Upper lobe of left lung (tissue), 6 donors: ENCODE measurements at regions not wholly inside any gene's neighbourhood (a gene's known extent, or its start where the extent isn't known, plus 50 kb on each side); places are given as distances from the start of the nearest gene placed in this dataset.
"Not testable (repeated sequence)": the region's sequence is repeated elsewhere in the genome, so short reads cannot be mapped to it uniquely, and the experiment has no call there.

Source experiments
- ATAC-seq, 2 donors: fragments of 200-7000 bp; cut with Tn5 transposase; one replicate each; pipeline ENCODE4 v1.9.1; 2022; ENCODE audit warnings: mild to moderate bottlenecking in 2 of 2, moderate library complexity in 2 of 2; ENCODE audit not compliant: low FRiP score in 2 of 2
- DNase-seq, 2 donors: peaks; one replicate each; pipeline ENCODE4 v3.0.0-alpha.2; 2019 to 2020
- H3K27ac ChIP-seq, 4 donors: fragments of 200-600 bp; sonication (generic); one replicate each; pipeline ENCODE4 v1.5.1; 2016 to 2019
- H3K27me3 ChIP-seq, 4 donors: fragments of 200-600 bp; sonication (generic); one replicate each; pipeline ENCODE4 v1.5.1; 2017 to 2019
- H3K36me3 ChIP-seq, 4 donors: fragments of 200-600 bp; sonication (generic); one replicate each; pipeline ENCODE4 v1.5.1; 2016 to 2019
- H3K4me1 ChIP-seq, 4 donors: fragments of 200-600 bp; sonication (generic); one replicate each; pipeline ENCODE4 v1.5.1; 2018 to 2019
- H3K4me3 ChIP-seq, 4 donors: fragments of 200-600 bp; sonication (generic); one replicate each; pipeline ENCODE4 v1.5.1; 2017 to 2019; ENCODE audit warnings: mild to moderate bottlenecking in 2 of 4, moderate library complexity in 1 of 4
- H3K9me3 ChIP-seq, 4 donors: fragments of 200-600 bp; sonication (generic); one replicate each; pipeline ENCODE4 v1.5.1; 2018 to 2019
- EP300 ChIP-seq, 4 donors: sonication (generic); formaldehyde crosslinking; IDR thresholded peaks; one replicate each; pipeline ENCODE4 v1.5.1; 2017; ENCODE audit warnings: antibody characterized with exemption in 4 of 4, control low read depth in 2 of 4
- POLR2A ChIP-seq, 4 donors: fragments of 450-650 bp; IDR thresholded peaks; one replicate each; pipeline ENCODE4 v1.5.1; 2016 to 2017; ENCODE audit warnings: antibody characterized with exemption in 4 of 4, mild to moderate bottlenecking in 2 of 4
- POLR2AphosphoS5 ChIP-seq, 2 donors: sonication (generic); formaldehyde crosslinking; IDR thresholded peaks; one replicate each; pipeline ENCODE4 v1.5.1; 2017; ENCODE audit warnings: antibody characterized with exemption in 2 of 2
- WGBS, 2 donors: methylation state at CpG; one replicate each; pipeline ENCODE4 v1.1.5; 2017 to 2018; 5-methylcytosine and 5-hydroxymethylcytosine counted together
- TF ChIP-seq, protein P1 (sequence below), 6 experiments: fragments of 450-650 bp in 4 of 6; fragments of 200-600 bp in 2 of 6; sonication (generic) in 2 of 6; IDR thresholded peaks; one replicate each; pipeline ENCODE4 v1.5.1; 2016 to 2019; ENCODE audit warnings: antibody characterized with exemption in 6 of 6
- donor health status: DM: no; HTN: no; CAD: no; lungs with moderate emphysema.
- donor health status: DM: no; HTN: yes; CAD: no; lungs with severe emphysema.

DNA sequence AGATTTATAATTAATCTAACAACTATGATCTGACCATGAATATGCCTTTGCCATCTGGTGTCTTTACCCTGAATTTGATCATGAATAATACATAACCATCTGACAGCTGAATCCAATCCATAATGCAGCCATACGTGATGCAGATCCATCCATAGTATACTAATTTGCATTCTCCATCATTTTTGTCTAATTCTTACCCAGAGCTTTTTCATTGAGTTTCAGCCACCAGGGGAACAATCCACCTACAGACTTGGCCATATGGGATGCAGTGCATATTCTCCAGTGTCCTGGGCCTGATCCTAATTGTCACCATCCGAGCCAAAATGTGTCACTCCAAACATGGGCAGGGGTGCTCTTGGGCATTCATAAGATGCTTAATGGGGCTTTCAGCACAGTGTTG is 227.2 kb upstream of the CRIM1 start:
- no peaks in the 10 kb centered on the region for H3K27me3 ChIP-seq
- no peak for TF ChIP-seq POLR2AphosphoS5 (IDR thresholded peaks at IDR 0.05)
- TF ChIP-seq EP300 (IDR thresholded peaks at IDR 0.05): no peak
- TF ChIP-seq POLR2A (IDR thresholded peaks at IDR 0.05): no peak
- TF ChIP-seq, protein P1, sequence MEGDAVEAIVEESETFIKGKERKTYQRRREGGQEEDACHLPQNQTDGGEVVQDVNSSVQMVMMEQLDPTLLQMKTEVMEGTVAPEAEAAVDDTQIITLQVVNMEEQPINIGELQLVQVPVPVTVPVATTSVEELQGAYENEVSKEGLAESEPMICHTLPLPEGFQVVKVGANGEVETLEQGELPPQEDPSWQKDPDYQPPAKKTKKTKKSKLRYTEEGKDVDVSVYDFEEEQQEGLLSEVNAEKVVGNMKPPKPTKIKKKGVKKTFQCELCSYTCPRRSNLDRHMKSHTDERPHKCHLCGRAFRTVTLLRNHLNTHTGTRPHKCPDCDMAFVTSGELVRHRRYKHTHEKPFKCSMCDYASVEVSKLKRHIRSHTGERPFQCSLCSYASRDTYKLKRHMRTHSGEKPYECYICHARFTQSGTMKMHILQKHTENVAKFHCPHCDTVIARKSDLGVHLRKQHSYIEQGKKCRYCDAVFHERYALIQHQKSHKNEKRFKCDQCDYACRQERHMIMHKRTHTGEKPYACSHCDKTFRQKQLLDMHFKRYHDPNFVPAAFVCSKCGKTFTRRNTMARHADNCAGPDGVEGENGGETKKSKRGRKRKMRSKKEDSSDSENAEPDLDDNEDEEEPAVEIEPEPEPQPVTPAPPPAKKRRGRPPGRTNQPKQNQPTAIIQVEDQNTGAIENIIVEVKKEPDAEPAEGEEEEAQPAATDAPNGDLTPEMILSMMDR (IDR thresholded peaks at IDR 0.05): no peak
- H3K36me3 ChIP-seq: no peaks in the 10 kb centered on the region
- no peaks in the 10 kb centered on the region for H3K9me3 ChIP-seq
- DNase-seq: no peak
- WGBS, 2 donors: 89 to 94% methylated on average over 2 of the region's 2 CpGs
- no peak overlapping the region for H3K4me3 ChIP-seq
- no peak overlapping the region for H3K27ac ChIP-seq
- ATAC-seq: no peak
- no peaks in the 10 kb centered on the region for H3K4me1 ChIP-seq

DNA sequence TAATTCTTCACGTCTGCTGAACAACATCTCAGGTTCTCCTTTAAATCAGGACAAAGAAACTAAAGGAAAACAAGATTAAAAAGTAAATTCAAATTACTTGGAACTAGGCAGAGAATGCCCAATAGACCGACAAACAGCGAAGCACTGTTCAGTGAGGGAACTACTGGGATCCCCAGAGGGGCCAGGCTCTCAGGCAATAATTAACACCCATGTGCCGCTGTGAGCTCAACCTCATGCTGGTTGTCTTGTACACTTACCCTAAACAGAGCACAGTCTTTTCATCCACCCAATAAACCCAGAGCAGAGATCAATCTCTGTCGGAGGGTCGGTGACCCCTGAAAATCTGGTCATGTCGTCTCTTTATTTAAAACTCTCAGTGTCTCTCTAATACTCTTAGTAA is 229.9 kb upstream of the CRIM1 start:
- DNase-seq (no peak), ATAC-seq (no peak)
- Histone ChIP-seq H3K27ac (no peak overlapping the region), H3K4me1 (no peaks in the 10 kb centered on the region), H3K9me3 (no peaks in the 10 kb centered on the region), H3K27me3 (no peaks in the 10 kb centered on the region), H3K36me3 (no peaks in the 10 kb centered on the region), H3K4me3 (no peak overlapping the region)
- TF ChIP-seq POLR2A (IDR thresholded peaks at IDR 0.05) (no peak), EP300 (IDR thresholded peaks at IDR 0.05) (no peak), POLR2AphosphoS5 (IDR thresholded peaks at IDR 0.05) (no peak)
- TF ChIP-seq, protein P1 (IDR thresholded peaks at IDR 0.05): no peak
- WGBS, 2 donors: 68 to 79% methylated on average over 7 of the region's 7 CpGs

DNA sequence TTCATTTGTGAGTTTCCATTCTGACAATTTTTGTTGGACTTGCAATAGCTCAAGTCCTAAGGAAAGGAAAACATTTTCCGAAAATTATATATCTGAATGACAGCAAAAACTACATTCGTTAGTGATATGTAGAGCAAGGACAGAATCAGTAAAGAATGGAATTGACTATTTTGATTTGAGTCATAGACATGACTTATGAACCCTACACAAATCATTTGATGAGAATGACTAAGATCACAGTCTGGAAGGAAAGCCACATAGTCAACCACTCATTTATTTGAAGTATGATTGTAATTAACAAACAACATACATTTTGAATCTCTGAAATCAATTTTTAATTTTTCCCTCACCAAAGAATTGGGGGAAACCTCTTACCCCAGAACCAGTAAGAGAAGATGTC is 231.6 kb upstream of the CRIM1 start:
- WGBS, 2 donors: 85 to 91% methylated on average over 2 of the region's 2 CpGs
- H3K4me1 ChIP-seq: no peaks in the 10 kb centered on the region
- H3K4me3 ChIP-seq: no peak overlapping the region
- H3K27me3 ChIP-seq: no peaks in the 10 kb centered on the region
- DNase-seq (no peak), ATAC-seq (no peak)
- TF ChIP-seq POLR2AphosphoS5 (IDR thresholded peaks at IDR 0.05) (no peak), EP300 (IDR thresholded peaks at IDR 0.05) (no peak), POLR2A (IDR thresholded peaks at IDR 0.05) (no peak)
- TF ChIP-seq, protein P1 (IDR thresholded peaks at IDR 0.05): no peak
- H3K9me3 ChIP-seq: no peaks in the 10 kb centered on the region
- H3K36me3 ChIP-seq: no peaks in the 10 kb centered on the region
- H3K27ac ChIP-seq: no peak overlapping the region

DNA sequence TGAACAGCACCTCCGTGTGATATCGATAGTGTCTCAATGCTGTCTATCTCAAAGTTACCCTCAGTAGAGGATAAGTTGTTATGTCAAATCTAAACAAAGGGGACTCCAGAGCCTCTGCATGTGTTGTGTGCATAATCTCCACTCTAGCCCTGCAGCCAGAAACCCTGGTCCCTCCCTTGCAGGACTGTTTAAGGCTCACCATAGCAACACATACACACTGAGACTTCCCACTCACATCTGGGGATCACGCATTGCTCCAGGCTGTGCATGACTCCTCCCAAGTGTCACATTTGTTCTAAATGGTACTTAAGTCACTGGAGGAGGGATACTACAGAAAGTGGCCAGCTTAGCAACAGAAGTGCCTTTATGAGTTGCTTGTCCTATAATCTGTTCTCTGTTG is 258.6 kb upstream of the CRIM1 start:
- Histone ChIP-seq H3K9me3 (peaks cover 0 to 5% (median 0%) of the 10 kb centered on the region in 4 donors), H3K27ac (no peak overlapping the region), H3K4me3 (no peak overlapping the region), H3K36me3 (no peaks in the 10 kb centered on the region), H3K27me3 (no peaks in the 10 kb centered on the region), H3K4me1 (no peaks in the 10 kb centered on the region)
- ATAC-seq: no peak
- WGBS, 2 donors: 73 to 91% methylated on average over 3 of the region's 3 CpGs
- no peak for TF ChIP-seq POLR2A (IDR thresholded peaks at IDR 0.05)
- TF ChIP-seq, protein P1 (IDR thresholded peaks at IDR 0.05): no peak
- TF ChIP-seq EP300 (IDR thresholded peaks at IDR 0.05): no peak
- DNase-seq: no peak

DNA sequence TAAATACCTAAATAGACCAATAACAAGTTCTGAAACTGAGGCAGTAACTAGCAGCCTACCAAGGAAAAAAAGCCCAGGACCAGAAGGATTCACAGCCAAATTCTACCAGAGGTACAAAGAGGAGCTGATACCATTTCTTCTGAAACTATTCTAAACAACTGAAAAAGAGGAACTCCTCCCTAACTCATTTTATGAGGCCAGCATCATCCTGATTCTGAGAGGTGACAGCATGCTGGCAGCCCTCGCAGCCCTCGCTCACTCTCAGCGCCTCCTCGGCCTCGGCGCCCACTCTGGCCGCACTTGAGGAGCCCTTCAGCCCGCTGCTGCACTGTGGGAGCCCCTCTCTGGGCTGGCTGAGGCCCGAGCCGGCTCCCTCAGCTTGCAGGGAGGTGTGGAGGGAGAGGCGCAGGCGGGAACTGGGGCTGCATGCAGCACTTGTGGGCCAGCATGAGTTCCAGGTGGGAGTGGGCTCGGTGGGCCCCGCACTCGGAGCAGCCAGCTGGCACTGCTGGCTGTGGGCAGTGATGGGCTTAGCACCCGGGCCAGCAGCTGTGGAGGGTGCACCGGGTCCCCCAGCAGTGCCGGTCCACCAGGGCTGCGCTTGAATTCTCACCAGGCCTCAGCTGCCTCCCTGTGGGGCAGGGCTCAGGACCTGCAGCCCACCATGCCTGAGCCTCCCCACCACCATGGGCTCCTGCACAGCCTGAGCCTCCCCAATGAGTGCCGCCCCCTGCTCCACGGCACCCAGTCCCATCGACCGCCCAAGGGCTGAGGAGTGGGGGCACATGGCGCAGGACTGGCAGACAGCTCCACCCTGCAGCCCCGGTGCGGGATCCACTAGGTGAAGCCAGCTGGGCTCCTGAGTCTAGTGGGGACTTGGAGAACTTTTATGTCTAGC is 263.5 kb upstream of the CRIM1 start:
- not testable (repeated sequence) for H3K9me3 ChIP-seq, H3K27ac ChIP-seq, H3K27me3 ChIP-seq, H3K4me3 ChIP-seq, H3K36me3 ChIP-seq, ATAC-seq, H3K4me1 ChIP-seq
- DNase-seq: peak in 1 of 2 donors; percentile 75
- 89 to 96% methylated on average over 12 to 17 of the region's 26 CpGs for WGBS, 2 donors
